ENCODE measurements at regions not wholly inside any gene's neighbourhood (a gene's known extent, or its start where the extent isn't known, plus 50 kb on each side); places are given as distances from the start of the nearest gene placed in this dataset.

DNA sequence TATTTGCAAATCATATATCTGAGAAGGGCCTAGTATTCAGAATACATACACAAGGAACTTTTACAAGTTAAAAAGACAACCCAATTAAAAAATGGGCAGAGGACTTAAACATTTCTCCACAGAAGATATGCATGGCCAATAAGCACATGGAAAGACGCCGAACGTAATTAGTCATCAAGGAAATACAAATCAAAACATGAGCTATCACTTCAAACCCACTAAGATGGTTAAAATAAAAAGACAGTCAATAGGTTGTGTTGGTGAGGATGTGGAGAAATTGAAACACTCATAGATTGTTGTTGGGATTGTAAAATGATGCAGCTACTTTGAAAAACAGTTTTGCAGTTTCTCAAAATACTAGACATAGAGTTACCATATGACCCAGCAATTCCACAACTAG lies 61.2 kb upstream of the NEO1 start:
- intact Hi-C loops (cut with DNase I) = loop anchor here in 1 of 2 donors (5.0 kb wide), 2 partner anchors 61 to 194 kb away; partner anchors contain the start of gene NEO1
- 83% methylated on average over 3 of the region's 3 CpGs for WGBS, 2 donors
- ATAC-seq (ENCODE audit: low FRiP score) = no peak
- peaks cover 2 to 11% of the 10 kb centered on the region in 2 donors for H3K4me1 ChIP-seq (ENCODE audit: control insufficient read depth in 1 of 2, insufficient read depth in 2 of 2, low read length in 2 of 2)
- H3K27me3 ChIP-seq (ENCODE audit: control insufficient read depth in 1 of 2, insufficient read depth in 2 of 2, low read length in 1 of 2) = no peaks in the 10 kb centered on the region
- H3K4me3 ChIP-seq (ENCODE audit: low read length in 2 of 2) = no peak overlapping the region
- no peak overlapping the region for H3K27ac ChIP-seq (ENCODE audit: low read depth in 1 of 2, low read length in 2 of 2)
- no peak for DNase-seq
- H3K36me3 ChIP-seq (ENCODE audit: control insufficient read depth in 1 of 2, insufficient read depth in 2 of 2, low read length in 1 of 2) = no peaks in the 10 kb centered on the region
- H3K9me3 ChIP-seq (ENCODE audit: control insufficient read depth, low read length) = no peaks in the 10 kb centered on the region

GRCh38 chr15:72983801-72984545 lies 68.3 kb upstream of the NEO1 start:
- Histone ChIP-seq H3K9me3 (ENCODE audit: control insufficient read depth, low read length) (no peaks in the 10 kb centered on the region), H3K27me3 (ENCODE audit: control insufficient read depth in 1 of 2, insufficient read depth in 2 of 2, low read length in 1 of 2) (no peaks in the 10 kb centered on the region), H3K4me3 (ENCODE audit: low read length in 2 of 2) (no peak overlapping the region), H3K4me1 (ENCODE audit: control insufficient read depth in 1 of 2, insufficient read depth in 2 of 2, low read length in 2 of 2) (peaks cover 0 to 3% of the 10 kb centered on the region in 2 donors), H3K36me3 (ENCODE audit: control insufficient read depth in 1 of 2, insufficient read depth in 2 of 2, low read length in 1 of 2) (no peaks in the 10 kb centered on the region), H3K27ac (ENCODE audit: low read depth in 1 of 2, low read length in 2 of 2) (no peak overlapping the region)
- intact Hi-C loops (cut with DNase I) = no loop called here
- 64 to 74% methylated on average over 3 of the region's 3 CpGs for WGBS, 2 donors
- DNase-seq (no peak), ATAC-seq (ENCODE audit: low FRiP score) (no peak)

GRCh38 chr15:72982714-72983113 lies 69.5 kb upstream of the NEO1 start:
- Histone ChIP-seq H3K27me3 (ENCODE audit: control insufficient read depth in 1 of 2, insufficient read depth in 2 of 2, low read length in 1 of 2) (no peaks in the 10 kb centered on the region), H3K9me3 (ENCODE audit: control insufficient read depth, low read length) (no peaks in the 10 kb centered on the region), H3K27ac (ENCODE audit: low read depth in 1 of 2, low read length in 2 of 2) (no peak overlapping the region)

GRCh38 chr15:72980661-72981060 lies 71.6 kb upstream of the NEO1 start:
- intact Hi-C loops (cut with DNase I) = no loop called here
- DNase-seq (no peak), ATAC-seq (ENCODE audit: low FRiP score) (no peak)
- Histone ChIP-seq H3K36me3 (ENCODE audit: control insufficient read depth in 1 of 2, insufficient read depth in 2 of 2, low read length in 1 of 2) (no peaks in the 10 kb centered on the region), H3K9me3 (ENCODE audit: control insufficient read depth, low read length) (no peaks in the 10 kb centered on the region), H3K27ac (ENCODE audit: low read depth in 1 of 2, low read length in 2 of 2) (no peak overlapping the region), H3K27me3 (ENCODE audit: control insufficient read depth in 1 of 2, insufficient read depth in 2 of 2, low read length in 1 of 2) (no peaks in the 10 kb centered on the region), H3K4me1 (ENCODE audit: control insufficient read depth in 1 of 2, insufficient read depth in 2 of 2, low read length in 2 of 2) (peaks cover 0 to 3% of the 10 kb centered on the region in 2 donors), H3K4me3 (ENCODE audit: low read length in 2 of 2) (no peak overlapping the region)
- WGBS, 2 donors = 86 to 89% methylated on average over 1 of the region's 1 CpG

More at GRCh38 chr15:72982714-72983113, 69.5 kb upstream of the NEO1 start:
- WGBS, 2 donors = 18 to 35% methylated on average over 2 of the region's 2 CpGs
- no peak for ATAC-seq (ENCODE audit: low FRiP score)
- Histone ChIP-seq H3K4me1 (ENCODE audit: control insufficient read depth in 1 of 2, insufficient read depth in 2 of 2, low read length in 2 of 2) (peaks cover 0 to 3% of the 10 kb centered on the region in 2 donors), H3K36me3 (ENCODE audit: control insufficient read depth in 1 of 2, insufficient read depth in 2 of 2, low read length in 1 of 2) (no peaks in the 10 kb centered on the region), H3K4me3 (ENCODE audit: low read length in 2 of 2) (no peak overlapping the region)
- intact Hi-C loops (cut with DNase I) = no loop called here
- no peak for DNase-seq

DNA sequence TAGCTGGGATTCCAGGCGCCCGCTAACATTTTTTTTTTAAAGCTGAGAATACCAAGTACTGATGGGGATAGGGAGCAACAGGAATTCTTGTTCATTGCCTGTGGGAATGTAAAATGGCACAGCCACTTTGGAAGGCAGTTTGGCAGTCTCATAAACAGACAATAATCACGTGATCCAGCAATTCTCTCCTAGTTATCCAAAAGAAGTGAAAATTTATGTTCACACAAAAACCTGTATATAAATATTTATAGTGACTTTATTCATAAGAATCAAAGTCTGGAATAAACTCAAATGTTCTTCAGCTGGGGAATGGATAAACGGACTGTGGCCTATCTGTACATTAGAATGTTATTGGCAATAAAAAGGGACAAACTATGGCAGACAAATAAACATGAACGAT lies 72.5 kb upstream of the NEO1 start:
- intact Hi-C loops (cut with DNase I) = no loop called here
- Histone ChIP-seq H3K9me3 (ENCODE audit: control insufficient read depth, low read length) (no peaks in the 10 kb centered on the region), H3K4me1 (ENCODE audit: control insufficient read depth in 1 of 2, insufficient read depth in 2 of 2, low read length in 2 of 2) (peaks cover 0 to 3% of the 10 kb centered on the region in 2 donors), H3K4me3 (ENCODE audit: low read length in 2 of 2) (no peak overlapping the region), H3K36me3 (ENCODE audit: control insufficient read depth in 1 of 2, insufficient read depth in 2 of 2, low read length in 1 of 2) (no peaks in the 10 kb centered on the region), H3K27ac (ENCODE audit: low read depth in 1 of 2, low read length in 2 of 2) (no peak overlapping the region), H3K27me3 (ENCODE audit: control insufficient read depth in 1 of 2, insufficient read depth in 2 of 2, low read length in 1 of 2) (no peaks in the 10 kb centered on the region)
- ATAC-seq (ENCODE audit: low FRiP score) (no peak), DNase-seq (no peak)
- 78 to 82% methylated on average over 5 of the region's 5 CpGs for WGBS, 2 donors

DNA sequence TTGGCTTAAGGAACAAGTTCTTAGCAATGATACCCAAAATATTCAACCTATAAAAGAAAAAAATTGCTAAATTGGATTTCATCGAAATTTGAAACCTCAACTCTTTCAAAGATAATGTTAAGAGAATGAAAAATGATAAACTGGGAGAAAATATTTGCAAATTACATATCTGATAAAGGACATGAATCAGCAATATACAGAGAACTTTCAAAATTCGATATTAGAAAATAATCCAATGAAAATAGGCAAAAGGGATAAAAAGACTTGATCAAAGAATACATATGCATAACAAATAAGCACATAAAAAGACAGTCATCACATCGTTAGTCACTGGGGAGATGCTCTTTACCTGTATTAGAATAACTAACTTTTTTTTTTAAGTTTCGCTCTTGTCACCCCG lies 73.0 kb upstream of the NEO1 start:
- DNase-seq = no peak
- no peaks in the 10 kb centered on the region for H3K9me3 ChIP-seq (ENCODE audit: control insufficient read depth, low read length)
- H3K27ac ChIP-seq (ENCODE audit: low read depth in 1 of 2, low read length in 2 of 2) = no peak overlapping the region
- intact Hi-C loops (cut with DNase I) = no loop called here
- WGBS, 2 donors = 66 to 71% methylated on average over 5 of the region's 5 CpGs
- no peaks in the 10 kb centered on the region for H3K36me3 ChIP-seq (ENCODE audit: control insufficient read depth in 1 of 2, insufficient read depth in 2 of 2, low read length in 1 of 2)
- H3K4me3 ChIP-seq (ENCODE audit: low read length in 2 of 2) = no peak overlapping the region
- peaks cover 0 to 3% of the 10 kb centered on the region in 2 donors for H3K4me1 ChIP-seq (ENCODE audit: control insufficient read depth in 1 of 2, insufficient read depth in 2 of 2, low read length in 2 of 2)
- ATAC-seq (ENCODE audit: low FRiP score) = no peak
- H3K27me3 ChIP-seq (ENCODE audit: control insufficient read depth in 1 of 2, insufficient read depth in 2 of 2, low read length in 1 of 2) = no peaks in the 10 kb centered on the region

GRCh38 chr15:72978223-72978622 lies 74.0 kb upstream of the NEO1 start:
- no peak overlapping the region for H3K4me3 ChIP-seq (ENCODE audit: low read length in 2 of 2)
- H3K27me3 ChIP-seq (ENCODE audit: control insufficient read depth in 1 of 2, insufficient read depth in 2 of 2, low read length in 1 of 2) = no peaks in the 10 kb centered on the region
- no peaks in the 10 kb centered on the region for H3K36me3 ChIP-seq (ENCODE audit: control insufficient read depth in 1 of 2, insufficient read depth in 2 of 2, low read length in 1 of 2)
- H3K9me3 ChIP-seq (ENCODE audit: control insufficient read depth, low read length) = no peaks in the 10 kb centered on the region
- ATAC-seq (ENCODE audit: low FRiP score) (no peak), DNase-seq (no peak)
- peaks cover 0 to 3% of the 10 kb centered on the region in 2 donors for H3K4me1 ChIP-seq (ENCODE audit: control insufficient read depth in 1 of 2, insufficient read depth in 2 of 2, low read length in 2 of 2)
- H3K27ac ChIP-seq (ENCODE audit: low read depth in 1 of 2, low read length in 2 of 2) = no peak overlapping the region
- WGBS, 2 donors = 90 to 92% methylated on average over 5 of the region's 5 CpGs
- intact Hi-C loops (cut with DNase I) = no loop called here

GRCh38 chr15:72972362-72972761 lies 79.9 kb upstream of the NEO1 start:
- intact Hi-C loops (cut with DNase I) = no loop called here
- H3K27ac ChIP-seq (ENCODE audit: low read depth in 1 of 2, low read length in 2 of 2) = no peak overlapping the region
- H3K4me1 ChIP-seq (ENCODE audit: control insufficient read depth in 1 of 2, insufficient read depth in 2 of 2, low read length in 2 of 2) = peaks cover 0 to 6% of the 10 kb centered on the region in 2 donors

GRCh38 chr15:72971766-72972165 lies 80.5 kb upstream of the NEO1 start:
- Histone ChIP-seq H3K4me3 (ENCODE audit: low read length in 2 of 2) (peak overlapping the region; percentile 2 to 66), H3K27me3 (ENCODE audit: control insufficient read depth in 1 of 2, insufficient read depth in 2 of 2, low read length in 1 of 2) (no peaks in the 10 kb centered on the region), H3K9me3 (ENCODE audit: control insufficient read depth, low read length) (no peaks in the 10 kb centered on the region), H3K4me1 (ENCODE audit: control insufficient read depth in 1 of 2, insufficient read depth in 2 of 2, low read length in 2 of 2) (peaks cover 0 to 6% of the 10 kb centered on the region in 2 donors), H3K36me3 (ENCODE audit: control insufficient read depth in 1 of 2, insufficient read depth in 2 of 2, low read length in 1 of 2) (no peaks in the 10 kb centered on the region), H3K27ac (ENCODE audit: low read depth in 1 of 2, low read length in 2 of 2) (peak overlapping the region; percentile 70 to 80)
- ATAC-seq (ENCODE audit: low FRiP score) (no peak), DNase-seq (no peak)
- WGBS, 2 donors = 10 to 14% methylated on average over 7 of the region's 7 CpGs
- intact Hi-C loops (cut with DNase I) = no loop called here

More at GRCh38 chr15:72972362-72972761, 79.9 kb upstream of the NEO1 start:
- Histone ChIP-seq H3K36me3 (ENCODE audit: control insufficient read depth in 1 of 2, insufficient read depth in 2 of 2, low read length in 1 of 2) (no peaks in the 10 kb centered on the region), H3K9me3 (ENCODE audit: control insufficient read depth, low read length) (no peaks in the 10 kb centered on the region), H3K4me3 (ENCODE audit: low read length in 2 of 2) (no peak overlapping the region), H3K27me3 (ENCODE audit: control insufficient read depth in 1 of 2, insufficient read depth in 2 of 2, low read length in 1 of 2) (no peaks in the 10 kb centered on the region)
- 71 to 79% methylated on average over 3 of the region's 3 CpGs for WGBS, 2 donors
- no peak for ATAC-seq (ENCODE audit: low FRiP score)
- DNase-seq = no peak

Measured in aorta (tissue), 5 donors.